GM12892 (cell line): ENCODE measurements at regions not wholly inside any gene's neighbourhood (a gene's known extent, or its start where the extent isn't known, plus 50 kb on each side); places are given as distances from the start of the nearest gene placed in this dataset.

Source experiments
- POLR2A ChIP-seq: IDR thresholded peaks from 2 replicates; pipeline ENCODE4 v1.6.1; 2011; ENCODE audit warnings: low read depth, low read length, control low read depth
- POLR2AphosphoS5 ChIP-seq: IDR thresholded peaks from 2 replicates; pipeline ENCODE4 v1.6.1; 2011; ENCODE audit warnings: low read depth, low read length, control low read depth

DNA sequence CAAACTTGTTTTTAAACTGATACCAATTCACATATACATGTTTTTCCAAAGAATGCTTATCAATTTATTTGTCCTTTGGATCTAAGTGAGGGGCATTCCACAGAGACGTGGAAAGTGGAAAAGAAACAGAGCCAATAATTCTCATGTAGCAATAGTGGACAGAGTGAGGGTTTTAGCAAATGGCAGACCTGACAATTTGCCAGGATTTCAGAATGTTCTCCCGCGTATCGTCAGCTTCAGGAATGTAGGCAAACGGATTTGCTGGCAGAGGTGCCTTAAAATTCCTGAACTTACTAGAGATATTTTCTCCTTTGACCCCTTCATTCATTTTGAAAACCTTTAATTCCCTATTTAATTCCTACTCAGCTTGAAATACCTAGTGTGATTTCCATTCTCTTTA, 193.4 kb upstream of the CPHXL start:
- no peak for TF ChIP-seq POLR2A
- no peak for TF ChIP-seq POLR2AphosphoS5
